K562 (cell line): ENCODE measurements at regions not wholly inside any gene's neighbourhood (a gene's known extent, or its start where the extent isn't known, plus 50 kb on each side); places are given as distances from the start of the nearest gene placed in this dataset.

ENCODE experiments used
- NCOA2 ChIP-seq, 2 experiments: fragments of 450-650 bp; IDR thresholded peaks; 2 replicates each; pipeline ENCODE4 v1.6.1; 2018; ENCODE audit warnings: mild to moderate bottlenecking in 2 of 2, moderate library complexity in 1 of 2; ENCODE audit not compliant: partially characterized antibody in 2 of 2
- TF ChIP-seq, protein P1 (sequence below), 3 experiments: IDR thresholded peaks in 2 of 3; conservative IDR thresholded peaks in 1 of 3; 2 replicates each; pipeline ENCODE4 v1.5.1; 2011 to 2012; ENCODE audit warnings: low read length in 3 of 3, mild to moderate bottlenecking in 3 of 3, control low read depth in 2 of 3, improper control_type of control experiment in 1 of 3, inconsistent platforms in 1 of 3, low read depth in 1 of 3, mixed read lengths in 1 of 3, moderate library complexity in 1 of 3; ENCODE audit not compliant: insufficient read depth in 2 of 3
- TF ChIP-seq, protein P2 (sequence below): sonication (generic); formaldehyde crosslinking; IDR thresholded peaks from 2 replicates; pipeline ENCODE4 v1.9.0; 2022; ENCODE audit warnings: mild to moderate bottlenecking, missing genetic modification reagents
- TF ChIP-seq, protein P3 (sequence below), 2 experiments: fragments of 450-650 bp; formaldehyde crosslinking in 1 of 2; IDR thresholded peaks; 2 replicates each; pipeline versions ENCODE4 v1.4.0 to v1.6.1; 2014 to 2020; ENCODE audit warnings: mild to moderate bottlenecking in 2 of 2, borderline replicate concordance in 1 of 2, low read depth in 1 of 2

DNA sequence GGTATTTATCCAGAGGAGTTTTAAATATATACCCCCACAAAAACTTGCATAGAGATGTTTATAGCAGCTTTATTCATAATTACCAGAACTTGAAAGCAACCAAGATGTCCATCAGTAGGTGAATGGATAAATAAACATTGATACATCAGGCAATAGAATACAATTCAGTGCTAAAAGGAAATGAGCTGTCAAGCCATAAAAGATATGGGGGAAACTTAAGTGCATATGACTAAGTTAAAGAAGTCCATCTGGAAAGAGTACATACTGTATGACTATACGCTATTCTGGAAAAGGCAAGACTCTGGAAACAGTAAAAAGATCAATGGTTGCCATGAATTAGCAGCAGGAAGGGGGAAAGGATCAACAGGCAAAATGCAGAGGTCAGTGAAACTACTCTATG is 366.7 kb downstream of the HHIPL2 start:
- TF ChIP-seq, protein P1, sequence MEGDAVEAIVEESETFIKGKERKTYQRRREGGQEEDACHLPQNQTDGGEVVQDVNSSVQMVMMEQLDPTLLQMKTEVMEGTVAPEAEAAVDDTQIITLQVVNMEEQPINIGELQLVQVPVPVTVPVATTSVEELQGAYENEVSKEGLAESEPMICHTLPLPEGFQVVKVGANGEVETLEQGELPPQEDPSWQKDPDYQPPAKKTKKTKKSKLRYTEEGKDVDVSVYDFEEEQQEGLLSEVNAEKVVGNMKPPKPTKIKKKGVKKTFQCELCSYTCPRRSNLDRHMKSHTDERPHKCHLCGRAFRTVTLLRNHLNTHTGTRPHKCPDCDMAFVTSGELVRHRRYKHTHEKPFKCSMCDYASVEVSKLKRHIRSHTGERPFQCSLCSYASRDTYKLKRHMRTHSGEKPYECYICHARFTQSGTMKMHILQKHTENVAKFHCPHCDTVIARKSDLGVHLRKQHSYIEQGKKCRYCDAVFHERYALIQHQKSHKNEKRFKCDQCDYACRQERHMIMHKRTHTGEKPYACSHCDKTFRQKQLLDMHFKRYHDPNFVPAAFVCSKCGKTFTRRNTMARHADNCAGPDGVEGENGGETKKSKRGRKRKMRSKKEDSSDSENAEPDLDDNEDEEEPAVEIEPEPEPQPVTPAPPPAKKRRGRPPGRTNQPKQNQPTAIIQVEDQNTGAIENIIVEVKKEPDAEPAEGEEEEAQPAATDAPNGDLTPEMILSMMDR (IDR thresholded peaks at IDR 0.05 in 2 of 3, conservative IDR thresholded peaks at IDR 0.05 in 1 of 3; ENCODE audit: insufficient read depth in 2 of 3, low read depth in 1 of 3, low read length in 3 of 3), result no peak
- TF ChIP-seq, protein P2, sequence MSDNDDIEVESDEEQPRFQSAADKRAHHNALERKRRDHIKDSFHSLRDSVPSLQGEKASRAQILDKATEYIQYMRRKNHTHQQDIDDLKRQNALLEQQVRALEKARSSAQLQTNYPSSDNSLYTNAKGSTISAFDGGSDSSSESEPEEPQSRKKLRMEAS, result no peak
- TF ChIP-seq NCOA2 (IDR thresholded peaks at IDR 0.05; ENCODE audit: partially characterized antibody in 2 of 2), result no peak
- TF ChIP-seq, protein P3, sequence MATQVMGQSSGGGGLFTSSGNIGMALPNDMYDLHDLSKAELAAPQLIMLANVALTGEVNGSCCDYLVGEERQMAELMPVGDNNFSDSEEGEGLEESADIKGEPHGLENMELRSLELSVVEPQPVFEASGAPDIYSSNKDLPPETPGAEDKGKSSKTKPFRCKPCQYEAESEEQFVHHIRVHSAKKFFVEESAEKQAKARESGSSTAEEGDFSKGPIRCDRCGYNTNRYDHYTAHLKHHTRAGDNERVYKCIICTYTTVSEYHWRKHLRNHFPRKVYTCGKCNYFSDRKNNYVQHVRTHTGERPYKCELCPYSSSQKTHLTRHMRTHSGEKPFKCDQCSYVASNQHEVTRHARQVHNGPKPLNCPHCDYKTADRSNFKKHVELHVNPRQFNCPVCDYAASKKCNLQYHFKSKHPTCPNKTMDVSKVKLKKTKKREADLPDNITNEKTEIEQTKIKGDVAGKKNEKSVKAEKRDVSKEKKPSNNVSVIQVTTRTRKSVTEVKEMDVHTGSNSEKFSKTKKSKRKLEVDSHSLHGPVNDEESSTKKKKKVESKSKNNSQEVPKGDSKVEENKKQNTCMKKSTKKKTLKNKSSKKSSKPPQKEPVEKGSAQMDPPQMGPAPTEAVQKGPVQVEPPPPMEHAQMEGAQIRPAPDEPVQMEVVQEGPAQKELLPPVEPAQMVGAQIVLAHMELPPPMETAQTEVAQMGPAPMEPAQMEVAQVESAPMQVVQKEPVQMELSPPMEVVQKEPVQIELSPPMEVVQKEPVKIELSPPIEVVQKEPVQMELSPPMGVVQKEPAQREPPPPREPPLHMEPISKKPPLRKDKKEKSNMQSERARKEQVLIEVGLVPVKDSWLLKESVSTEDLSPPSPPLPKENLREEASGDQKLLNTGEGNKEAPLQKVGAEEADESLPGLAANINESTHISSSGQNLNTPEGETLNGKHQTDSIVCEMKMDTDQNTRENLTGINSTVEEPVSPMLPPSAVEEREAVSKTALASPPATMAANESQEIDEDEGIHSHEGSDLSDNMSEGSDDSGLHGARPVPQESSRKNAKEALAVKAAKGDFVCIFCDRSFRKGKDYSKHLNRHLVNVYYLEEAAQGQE (IDR thresholded peaks at IDR 0.05; ENCODE audit: borderline replicate concordance), result no peak
- TF ChIP-seq, protein P3 (CRISPR knock-in tag; IDR thresholded peaks at IDR 0.05; ENCODE audit: low read depth), result no peak
